ENCODE measurements at regions not wholly inside any gene's neighbourhood (a gene's known extent, or its start where the extent isn't known, plus 50 kb on each side); places are given as distances from the start of the nearest gene placed in this dataset.
"Not testable (repeated sequence)": the region's sequence is repeated elsewhere in the genome, so short reads cannot be mapped to it uniquely, and the experiment has no call there.

DNA sequence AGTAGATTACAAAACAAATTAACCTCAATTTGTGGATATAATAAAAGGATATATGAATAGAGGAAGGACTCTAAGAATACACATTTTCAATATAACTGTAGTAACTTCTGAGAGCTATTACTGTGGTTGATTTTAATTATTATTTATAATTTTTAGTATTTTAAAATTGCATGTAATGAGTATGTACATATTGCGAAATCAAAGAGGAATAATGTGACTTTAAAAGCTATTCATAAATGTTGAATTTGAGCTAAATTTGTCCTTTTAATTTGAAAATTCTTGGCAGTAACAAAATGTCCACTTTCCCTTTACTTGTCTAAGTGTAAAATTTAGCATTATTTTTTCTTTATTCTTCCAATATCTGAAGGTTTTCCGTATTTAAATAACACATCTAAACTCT is 750.6 kb upstream of the PCDH15 start:
- no peak for DNase-seq (ENCODE audit: low spot score)
- in situ Hi-C loops (cut with MboI; ENCODE audit: low sequenced_read_pairs, unreplicated experiment), result no loop called here
- TF ChIP-seq, protein P1, sequence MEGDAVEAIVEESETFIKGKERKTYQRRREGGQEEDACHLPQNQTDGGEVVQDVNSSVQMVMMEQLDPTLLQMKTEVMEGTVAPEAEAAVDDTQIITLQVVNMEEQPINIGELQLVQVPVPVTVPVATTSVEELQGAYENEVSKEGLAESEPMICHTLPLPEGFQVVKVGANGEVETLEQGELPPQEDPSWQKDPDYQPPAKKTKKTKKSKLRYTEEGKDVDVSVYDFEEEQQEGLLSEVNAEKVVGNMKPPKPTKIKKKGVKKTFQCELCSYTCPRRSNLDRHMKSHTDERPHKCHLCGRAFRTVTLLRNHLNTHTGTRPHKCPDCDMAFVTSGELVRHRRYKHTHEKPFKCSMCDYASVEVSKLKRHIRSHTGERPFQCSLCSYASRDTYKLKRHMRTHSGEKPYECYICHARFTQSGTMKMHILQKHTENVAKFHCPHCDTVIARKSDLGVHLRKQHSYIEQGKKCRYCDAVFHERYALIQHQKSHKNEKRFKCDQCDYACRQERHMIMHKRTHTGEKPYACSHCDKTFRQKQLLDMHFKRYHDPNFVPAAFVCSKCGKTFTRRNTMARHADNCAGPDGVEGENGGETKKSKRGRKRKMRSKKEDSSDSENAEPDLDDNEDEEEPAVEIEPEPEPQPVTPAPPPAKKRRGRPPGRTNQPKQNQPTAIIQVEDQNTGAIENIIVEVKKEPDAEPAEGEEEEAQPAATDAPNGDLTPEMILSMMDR (IDR thresholded peaks at IDR 0.05; ENCODE audit: borderline replicate concordance, control extremely low read depth, extremely low read depth, insufficient read depth, missing control alignments), result no peak

DNA sequence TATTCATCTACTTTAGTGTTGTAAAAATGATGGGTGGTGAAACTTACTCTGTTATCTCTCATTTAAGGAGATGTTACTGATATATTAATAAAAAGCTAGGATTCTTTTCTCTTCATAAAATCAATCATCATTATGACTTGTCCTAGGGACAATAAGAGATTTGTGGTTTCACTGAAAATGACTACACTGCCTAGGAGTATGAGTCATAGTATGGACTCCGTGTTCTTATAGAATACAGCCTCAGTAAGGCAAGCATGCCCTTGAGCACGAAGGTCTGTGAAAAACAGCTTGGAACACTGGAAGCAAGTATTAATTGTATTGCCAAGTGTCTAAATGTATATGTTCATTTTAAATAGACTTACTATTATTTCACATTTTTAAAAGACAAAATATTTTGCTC is 749.2 kb upstream of the PCDH15 start:
- DNase-seq (ENCODE audit: low spot score), result no peak
- in situ Hi-C loops (cut with MboI; ENCODE audit: low sequenced_read_pairs, unreplicated experiment), result no loop called here
- TF ChIP-seq, protein P1 (IDR thresholded peaks at IDR 0.05; ENCODE audit: borderline replicate concordance, control extremely low read depth, extremely low read depth, insufficient read depth, missing control alignments), result no peak

DNA sequence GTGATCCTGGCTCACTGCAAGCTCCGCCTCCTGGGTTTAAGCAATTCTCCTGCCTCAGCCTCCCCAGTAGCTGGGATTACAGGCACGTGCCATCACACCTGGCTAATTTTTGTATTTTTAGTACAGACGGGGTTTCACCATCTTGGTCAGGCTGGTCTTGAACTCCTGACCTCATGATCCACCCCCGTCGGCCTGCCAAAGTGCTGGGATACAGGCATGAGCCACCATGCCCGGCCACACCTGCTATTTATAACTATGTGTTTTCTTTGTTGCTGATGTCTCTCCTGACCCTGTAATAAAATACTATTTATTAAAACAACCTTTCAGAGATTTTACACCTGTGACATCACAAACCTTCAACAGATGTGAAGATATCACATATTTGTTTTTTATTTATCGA is 736.5 kb upstream of the PCDH15 start:
- DNase-seq (ENCODE audit: low spot score); in situ Hi-C loops (cut with MboI; ENCODE audit: low sequenced_read_pairs, unreplicated experiment): not testable (repeated sequence)

DNA sequence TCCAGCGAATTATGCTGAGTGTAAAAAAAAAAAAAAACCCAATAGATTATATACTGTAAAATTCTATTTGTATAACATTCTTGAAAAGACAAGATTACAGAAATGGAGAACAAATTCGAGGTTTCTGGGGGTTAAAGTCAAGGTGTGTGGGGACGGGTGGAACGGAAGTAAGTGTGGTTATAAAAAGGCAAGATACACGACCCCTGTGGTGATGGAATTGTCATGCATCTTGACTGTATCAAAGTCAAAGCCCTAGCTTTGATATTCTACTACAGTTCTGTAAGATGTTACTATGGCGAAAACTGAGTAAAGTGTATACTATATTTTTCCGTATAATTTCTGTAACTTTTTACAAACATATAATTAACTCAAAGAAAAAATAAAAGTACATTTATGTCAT is 718.2 kb upstream of the PCDH15 start:
- in situ Hi-C loops (cut with MboI; ENCODE audit: low sequenced_read_pairs, unreplicated experiment), result no loop called here
- TF ChIP-seq, protein P1 (IDR thresholded peaks at IDR 0.05; ENCODE audit: borderline replicate concordance, control extremely low read depth, extremely low read depth, insufficient read depth, missing control alignments), result no peak
- DNase-seq (ENCODE audit: low spot score), result no peak

DNA sequence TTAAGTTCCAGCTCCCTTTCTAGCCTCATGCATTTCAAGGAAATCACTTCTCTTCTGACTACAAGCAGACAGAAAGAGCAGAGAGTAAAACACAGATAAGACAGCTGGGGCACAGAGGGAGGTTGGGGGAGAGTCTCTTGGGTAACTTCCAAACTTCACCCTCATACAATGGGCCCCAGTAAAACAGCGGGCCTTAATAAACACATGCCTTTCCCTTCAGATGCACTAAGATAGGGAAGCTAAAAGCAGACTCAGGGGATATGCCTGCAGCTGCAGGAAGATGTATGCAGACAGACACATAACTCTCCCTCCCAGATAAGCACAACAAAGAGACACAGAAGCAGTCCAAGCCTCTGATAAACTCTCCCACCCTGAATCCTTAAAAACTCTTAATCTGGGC is 717.4 kb upstream of the PCDH15 start:
- DNase-seq (ENCODE audit: low spot score); in situ Hi-C loops (cut with MboI; ENCODE audit: low sequenced_read_pairs, unreplicated experiment): not testable (repeated sequence)

DNA sequence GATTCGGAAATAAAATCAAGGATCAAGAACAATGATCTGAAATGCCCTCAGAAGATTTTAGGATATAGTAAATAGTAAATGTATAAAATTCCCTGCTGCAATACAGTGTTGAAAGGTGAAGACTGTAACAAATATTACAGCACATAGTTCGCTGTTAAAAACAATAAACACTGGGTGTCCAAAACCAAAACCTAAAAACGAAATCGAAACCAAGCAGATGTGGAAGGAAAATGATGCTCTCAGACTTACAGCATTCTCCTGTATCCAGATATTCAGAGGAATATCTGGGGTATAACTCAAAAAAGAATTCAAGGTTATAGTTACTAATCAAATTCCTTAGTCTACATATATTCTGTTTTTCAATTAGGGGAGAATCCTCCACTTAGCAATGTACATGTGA is 708.1 kb upstream of the PCDH15 start:
- TF ChIP-seq, protein P1 (IDR thresholded peaks at IDR 0.05; ENCODE audit: borderline replicate concordance, control extremely low read depth, extremely low read depth, insufficient read depth, missing control alignments), result no peak
- DNase-seq (ENCODE audit: low spot score), result no peak
- in situ Hi-C loops (cut with MboI; ENCODE audit: low sequenced_read_pairs, unreplicated experiment), result no loop called here

DNA sequence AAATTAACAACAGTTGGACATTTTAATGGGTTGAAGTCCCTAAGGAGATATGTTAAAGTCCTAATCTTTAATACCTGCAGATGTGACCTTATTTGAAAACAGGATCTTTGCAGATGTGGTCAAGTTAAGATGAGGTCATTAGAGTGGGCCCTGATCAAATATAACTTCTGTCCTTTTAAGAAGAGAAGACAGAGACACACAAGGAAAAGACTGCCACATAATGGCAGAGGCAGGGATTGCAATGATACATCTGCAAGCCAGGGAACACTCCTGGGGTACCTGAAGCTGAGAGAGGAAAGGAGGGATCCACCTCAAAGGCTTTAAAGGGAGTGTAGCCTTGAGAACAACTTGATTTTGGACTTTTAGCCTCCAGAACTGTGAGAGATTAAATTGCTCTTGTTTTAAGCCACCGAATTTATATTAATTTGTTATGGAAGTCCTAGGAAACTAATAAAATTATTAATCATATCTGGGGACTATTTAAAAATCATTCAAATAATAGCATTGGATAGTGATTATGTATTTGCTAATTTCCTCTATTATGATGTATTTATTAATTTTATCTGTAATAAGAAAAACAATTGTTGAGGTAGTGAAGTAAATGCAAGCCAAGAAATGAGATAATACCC is 700.0 kb upstream of the PCDH15 start:
- TF ChIP-seq, protein P1 (IDR thresholded peaks at IDR 0.05; ENCODE audit: borderline replicate concordance, control extremely low read depth, extremely low read depth, insufficient read depth, missing control alignments), result peak; percentile 58
- DNase-seq (ENCODE audit: low spot score), result peak; percentile 1
- in situ Hi-C loops (cut with MboI; ENCODE audit: low sequenced_read_pairs, unreplicated experiment), result no loop called here

DNA sequence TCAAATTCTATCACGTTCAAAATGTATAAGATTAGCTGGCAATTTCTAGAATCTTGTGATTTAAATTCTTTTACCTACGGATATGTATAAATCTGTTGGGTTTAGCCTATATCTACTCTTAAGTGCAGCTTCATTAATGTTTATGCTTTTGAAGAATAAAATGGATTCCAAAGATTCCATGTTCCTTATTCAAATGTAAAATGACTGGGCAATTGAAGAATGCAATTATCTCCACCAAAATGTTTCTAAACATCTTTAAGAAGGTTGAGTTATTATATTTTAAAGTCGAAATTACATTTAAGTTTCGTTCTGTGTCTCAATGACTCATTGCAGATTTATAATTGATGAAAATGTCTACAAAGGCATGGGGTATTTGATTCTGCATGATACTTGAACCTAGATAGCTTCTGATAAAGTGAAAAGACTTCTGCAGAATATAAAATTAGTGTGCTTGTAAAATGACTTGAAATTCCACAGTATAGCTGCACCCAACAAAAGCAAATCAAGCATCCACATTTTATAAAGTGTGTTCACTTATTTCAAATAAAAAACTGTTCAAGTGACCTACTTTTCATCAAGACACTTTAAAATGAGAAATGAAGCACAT is 697.0 kb upstream of the PCDH15 start:
- in situ Hi-C loops (cut with MboI; ENCODE audit: low sequenced_read_pairs, unreplicated experiment), result no loop called here
- DNase-seq (ENCODE audit: low spot score), result no peak
- TF ChIP-seq, protein P1 (IDR thresholded peaks at IDR 0.05; ENCODE audit: borderline replicate concordance, control extremely low read depth, extremely low read depth, insufficient read depth, missing control alignments), result no peak
